ENCODE measurements at regions not wholly inside any gene's neighbourhood (a gene's known extent, or its start where the extent isn't known, plus 50 kb on each side); places are given as distances from the start of the nearest gene placed in this dataset.

- TF ChIP-seq CTCF (conservative IDR thresholded peaks at IDR 0.05) (no peak), ZFX (IDR thresholded peaks at IDR 0.05) (no peak)
These were observed 615.7 kb downstream of the GABRG2 start for GRCh38 chr5:162683284-162683683.

All from C4-2B (cell line).